Mucosa of descending colon (tissue), 3 donors: ENCODE measurements at regions not wholly inside any gene's neighbourhood (a gene's known extent, or its start where the extent isn't known, plus 50 kb on each side); places are given as distances from the start of the nearest gene placed in this dataset.
A peak's percentile ranks its signal among the peaks of the same experiment; 100 is the strongest.

Source experiments
- ATAC-seq: fragments of 200-7000 bp; cut with Tn5 transposase; one replicate; pipeline ENCODE4 v1.9.1; 2020; ENCODE audit warnings: mild to moderate bottlenecking, moderate library complexity
- DNase-seq, 3 donors: peaks; one replicate each; pipeline ENCODE4 v3.0.0-alpha.2; 2020
- H3K36me3 ChIP-seq: fragments of 200-600 bp; one replicate; pipeline ENCODE4 v1.8.0; 2021; ENCODE audit warnings: low read depth, mild to moderate bottlenecking
- H3K4me1 ChIP-seq: fragments of 200-600 bp; one replicate; pipeline ENCODE4 v1.8.0; 2021; ENCODE audit warnings: low read depth, mild to moderate bottlenecking
- H3K4me3 ChIP-seq: fragments of 200-600 bp; one replicate; pipeline ENCODE4 v1.8.0; 2021; ENCODE audit warnings: mild to moderate bottlenecking
- H3K9me3 ChIP-seq: fragments of 200-600 bp; one replicate; pipeline ENCODE4 v1.8.0; 2021; ENCODE audit warnings: mild to moderate bottlenecking
- intact Hi-C, 2 donors: fragments of 100-400 bp; cut with DNase I in 1 of 2; cut with micrococcal nuclease in 1 of 2; formaldehyde crosslinking; loops; one replicate each; pipeline versions ENCODE4 v1.11.0 to v1.11.1; 2022; cut with DNase I, micrococcal nuclease
- TF ChIP-seq, protein P1 (sequence below): fragments of 200-600 bp; IDR thresholded peaks from one replicate; pipeline ENCODE4 v1.8.0; 2022; ENCODE audit warnings: antibody characterized with exemption, mild to moderate bottlenecking
- donor health status: DM: no; HTN: no; CAD: no; lungs with moderate emphysema.
- donor health status: DM: no; HTN: no; CAD: no.
- donor health status: DM: no; HTN: yes; CAD: no.

DNA sequence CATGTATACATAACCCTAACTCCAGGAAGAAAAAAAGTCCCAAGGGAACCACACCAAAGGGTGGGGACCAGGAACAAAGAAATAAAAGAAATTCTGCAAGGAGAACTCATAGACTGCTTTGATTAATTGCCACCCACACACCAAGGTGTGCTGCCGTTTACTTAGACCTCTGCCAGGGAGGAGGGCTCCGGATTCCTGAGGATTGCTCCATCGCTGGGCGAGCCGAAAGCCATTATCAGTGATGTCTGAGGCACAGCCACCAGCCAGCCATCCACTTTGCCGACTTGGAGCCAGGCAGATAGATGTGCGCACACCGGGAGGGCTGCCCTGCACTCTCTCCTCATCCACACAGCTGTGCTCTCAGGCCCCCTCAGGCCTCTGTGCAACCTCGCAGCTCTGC is 272.7 kb upstream of the FOXQ1 start:
- intact Hi-C loops: no loop called here
- H3K4me1 ChIP-seq: peaks cover 12% of the 10 kb centered on the region
- H3K4me3 ChIP-seq: no peak overlapping the region
- H3K9me3 ChIP-seq: no peaks in the 10 kb centered on the region
- TF ChIP-seq, protein P1, sequence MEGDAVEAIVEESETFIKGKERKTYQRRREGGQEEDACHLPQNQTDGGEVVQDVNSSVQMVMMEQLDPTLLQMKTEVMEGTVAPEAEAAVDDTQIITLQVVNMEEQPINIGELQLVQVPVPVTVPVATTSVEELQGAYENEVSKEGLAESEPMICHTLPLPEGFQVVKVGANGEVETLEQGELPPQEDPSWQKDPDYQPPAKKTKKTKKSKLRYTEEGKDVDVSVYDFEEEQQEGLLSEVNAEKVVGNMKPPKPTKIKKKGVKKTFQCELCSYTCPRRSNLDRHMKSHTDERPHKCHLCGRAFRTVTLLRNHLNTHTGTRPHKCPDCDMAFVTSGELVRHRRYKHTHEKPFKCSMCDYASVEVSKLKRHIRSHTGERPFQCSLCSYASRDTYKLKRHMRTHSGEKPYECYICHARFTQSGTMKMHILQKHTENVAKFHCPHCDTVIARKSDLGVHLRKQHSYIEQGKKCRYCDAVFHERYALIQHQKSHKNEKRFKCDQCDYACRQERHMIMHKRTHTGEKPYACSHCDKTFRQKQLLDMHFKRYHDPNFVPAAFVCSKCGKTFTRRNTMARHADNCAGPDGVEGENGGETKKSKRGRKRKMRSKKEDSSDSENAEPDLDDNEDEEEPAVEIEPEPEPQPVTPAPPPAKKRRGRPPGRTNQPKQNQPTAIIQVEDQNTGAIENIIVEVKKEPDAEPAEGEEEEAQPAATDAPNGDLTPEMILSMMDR: no peak
- ATAC-seq (peak; percentile 79), DNase-seq (no peak)
- no peaks in the 10 kb centered on the region for H3K36me3 ChIP-seq

DNA sequence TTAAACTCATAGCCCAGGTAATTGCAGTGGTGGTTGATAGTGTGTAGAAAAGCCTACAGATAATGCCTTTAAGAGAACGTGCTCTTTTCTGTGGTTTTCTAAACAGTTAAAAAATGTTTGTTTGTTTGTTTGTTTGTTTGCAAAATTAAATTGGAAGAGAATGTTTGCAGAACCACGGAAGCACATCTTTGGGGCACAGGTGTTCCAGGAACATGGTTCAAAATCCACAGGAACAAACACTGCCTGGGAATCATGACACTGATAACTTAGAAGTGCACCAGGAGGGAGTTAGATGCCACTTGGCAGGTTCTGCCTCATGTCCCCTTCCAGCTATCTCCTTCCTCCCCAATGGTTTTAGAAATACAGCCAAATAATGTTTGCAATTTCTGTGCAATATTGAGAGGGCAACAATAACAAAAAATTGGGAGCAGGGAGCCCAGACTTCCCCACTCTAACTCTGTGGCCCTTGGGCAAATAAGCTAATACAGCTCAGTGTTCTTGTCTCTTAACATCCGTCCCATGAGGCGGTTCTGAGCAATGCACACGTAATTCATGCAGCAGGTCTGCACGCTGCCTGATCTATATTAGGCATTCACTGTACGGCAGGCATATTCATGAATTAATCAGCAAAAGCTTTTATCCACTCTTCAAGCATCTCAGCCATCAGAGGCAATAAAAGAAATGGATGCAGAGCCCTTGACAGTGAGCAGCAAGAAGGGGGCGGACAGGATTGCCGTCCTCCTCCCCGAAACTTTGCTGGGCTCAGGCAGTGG is 274.3 kb upstream of the FOXQ1 start:
- DNase-seq (no peak), ATAC-seq (no peak)
- no peaks in the 10 kb centered on the region for H3K36me3 ChIP-seq
- intact Hi-C loops: no loop called here
- peaks cover 10% of the 10 kb centered on the region for H3K4me1 ChIP-seq
- TF ChIP-seq, protein P1: no peak
- no peak overlapping the region for H3K4me3 ChIP-seq
- H3K9me3 ChIP-seq: no peaks in the 10 kb centered on the region

DNA sequence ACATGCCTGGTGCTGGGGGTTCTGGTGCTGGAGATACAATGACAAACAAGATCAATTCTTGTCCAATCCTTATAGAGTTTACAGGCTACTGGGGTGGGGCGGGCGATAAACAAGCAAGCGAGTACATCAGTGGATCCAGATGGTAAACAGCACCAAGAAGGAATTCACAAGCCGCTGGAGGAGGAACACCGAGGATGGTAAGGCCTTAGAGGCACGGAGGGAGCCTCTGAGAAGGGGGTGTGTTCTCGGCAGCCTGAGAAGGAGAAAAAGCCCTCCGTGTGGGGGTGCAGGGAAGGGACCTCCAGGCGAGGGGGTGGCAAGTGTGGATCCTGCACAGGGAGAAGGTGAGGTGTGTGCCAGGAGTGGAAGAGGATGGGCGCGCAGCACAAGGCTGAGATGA is 276.5 kb upstream of the FOXQ1 start:
- Histone ChIP-seq H3K4me3 (no peak overlapping the region), H3K36me3 (no peaks in the 10 kb centered on the region), H3K4me1 (peaks cover 10% of the 10 kb centered on the region), H3K9me3 (no peaks in the 10 kb centered on the region)
- TF ChIP-seq, protein P1: no peak
- intact Hi-C loops: no loop called here
- no peak for DNase-seq
- no peak for ATAC-seq

DNA sequence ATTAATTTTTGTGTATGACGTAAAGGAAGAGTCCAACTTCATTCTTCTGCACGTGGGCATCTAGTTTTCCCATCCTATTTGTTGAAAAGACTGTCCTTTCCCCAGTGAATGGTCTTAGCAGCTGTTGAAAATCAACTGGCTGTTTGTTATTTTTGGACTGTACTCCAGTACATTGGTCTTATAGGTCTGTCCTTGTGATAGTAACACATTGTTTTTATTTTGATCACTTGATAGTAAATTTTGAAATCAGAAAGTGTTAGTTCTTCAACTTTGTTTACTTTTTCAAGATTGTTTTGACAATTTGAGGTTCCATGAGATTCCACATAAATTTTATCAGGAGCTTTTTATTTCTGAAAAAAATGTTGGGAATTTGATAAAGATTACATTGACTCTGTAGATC is 280.2 kb upstream of the FOXQ1 start:
- TF ChIP-seq, protein P1: no peak

DNA sequence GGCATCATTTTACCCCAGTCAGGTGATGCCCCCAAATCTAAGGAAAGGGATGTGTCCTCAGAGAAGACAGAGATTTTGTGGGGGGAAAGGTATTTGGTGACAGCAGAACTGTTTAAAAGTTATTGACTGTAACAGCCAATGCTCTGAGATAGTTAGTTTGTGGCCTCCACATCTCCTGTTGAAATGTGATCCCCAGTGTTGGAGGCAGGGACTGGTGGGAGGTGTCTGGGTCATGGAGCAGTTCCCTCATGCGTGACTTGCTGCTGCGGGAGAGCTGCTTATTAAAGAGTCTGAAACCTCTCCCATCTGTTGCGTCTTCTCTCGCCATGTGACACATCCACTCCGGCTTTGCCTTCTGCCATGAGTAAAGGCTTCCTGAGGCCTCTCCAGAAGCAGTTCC is 282.8 kb upstream of the FOXQ1 start:
- Histone ChIP-seq H3K4me1 (no peaks in the 10 kb centered on the region), H3K36me3 (no peaks in the 10 kb centered on the region), H3K4me3 (no peak overlapping the region), H3K9me3 (no peaks in the 10 kb centered on the region)
- no peak for DNase-seq
- intact Hi-C loops: no loop called here
- TF ChIP-seq, protein P1: no peak
- ATAC-seq: no peak

More for the DNA sequence above, 280.2 kb upstream of the FOXQ1 start:
- intact Hi-C loops: no loop called here
- no peak for ATAC-seq
- H3K4me3 ChIP-seq: no peak overlapping the region
- no peaks in the 10 kb centered on the region for H3K36me3 ChIP-seq
- no peak for DNase-seq
- no peaks in the 10 kb centered on the region for H3K9me3 ChIP-seq
- no peaks in the 10 kb centered on the region for H3K4me1 ChIP-seq
